GM21737 (cell line): ENCODE measurements at regions not wholly inside any gene's neighbourhood (a gene's known extent, or its start where the extent isn't known, plus 50 kb on each side); places are given as distances from the start of the nearest gene placed in this dataset.
"Not testable (repeated sequence)": the region's sequence is repeated elsewhere in the genome, so short reads cannot be mapped to it uniquely, and the experiment has no call there.

Experiments
- ATAC-seq: cut with Tn5 transposase; IDR thresholded peaks from one replicate; pipeline ENCODE4 v1.9.1; 2021; ENCODE audit warnings: mild to moderate bottlenecking, moderate library complexity; ENCODE audit not compliant: unreplicated experiment

GRCh38 chr22:49517667-49518185 is 309.9 kb downstream of the BRD1 start:
- ATAC-seq: no peak

DNA sequence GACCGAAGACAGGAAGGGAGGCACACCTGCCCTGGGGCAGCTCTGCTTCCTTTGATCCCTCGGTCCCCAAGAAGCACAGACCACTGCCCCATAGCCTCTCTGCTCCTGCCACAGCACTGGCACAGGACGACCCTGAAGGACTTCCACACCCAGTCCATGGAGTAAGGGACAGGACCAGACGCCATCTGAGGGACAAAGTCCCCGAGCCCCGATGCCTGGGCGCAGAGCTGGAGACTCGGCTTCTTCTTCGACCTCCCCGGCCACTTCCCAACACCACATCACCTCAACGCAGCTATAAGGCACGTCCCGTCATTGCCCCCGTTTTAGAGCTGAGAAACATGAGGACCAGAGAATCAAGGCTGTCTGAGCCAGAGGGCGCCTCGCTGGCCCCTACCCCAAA is 310.5 kb downstream of the BRD1 start:
- ATAC-seq: no peak

DNA sequence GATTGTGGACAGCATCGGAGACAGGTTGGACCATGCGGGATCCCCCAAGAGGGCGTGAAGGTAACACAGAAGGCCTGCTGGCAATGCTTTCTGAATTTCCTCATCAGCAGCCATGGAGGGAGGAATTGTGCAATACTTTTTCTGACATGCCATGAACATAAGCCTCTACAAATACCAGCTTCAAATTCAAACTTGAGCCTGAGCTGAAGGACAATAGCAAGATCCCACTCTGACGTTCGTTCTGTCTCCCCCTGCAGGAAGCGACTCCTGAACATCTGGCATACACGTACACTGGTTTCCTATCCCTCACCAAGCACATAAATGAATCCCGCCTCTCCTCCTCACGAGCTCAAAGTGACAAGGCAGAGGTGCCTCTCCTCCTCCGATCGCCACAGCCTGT is 312.2 kb downstream of the BRD1 start:
- no peak for ATAC-seq

GRCh38 chr22:49514641-49515040 is 313.0 kb downstream of the BRD1 start:
- ATAC-seq: no peak

GRCh38 chr22:49514211-49514610 is 313.5 kb downstream of the BRD1 start:
- no peak for ATAC-seq

DNA sequence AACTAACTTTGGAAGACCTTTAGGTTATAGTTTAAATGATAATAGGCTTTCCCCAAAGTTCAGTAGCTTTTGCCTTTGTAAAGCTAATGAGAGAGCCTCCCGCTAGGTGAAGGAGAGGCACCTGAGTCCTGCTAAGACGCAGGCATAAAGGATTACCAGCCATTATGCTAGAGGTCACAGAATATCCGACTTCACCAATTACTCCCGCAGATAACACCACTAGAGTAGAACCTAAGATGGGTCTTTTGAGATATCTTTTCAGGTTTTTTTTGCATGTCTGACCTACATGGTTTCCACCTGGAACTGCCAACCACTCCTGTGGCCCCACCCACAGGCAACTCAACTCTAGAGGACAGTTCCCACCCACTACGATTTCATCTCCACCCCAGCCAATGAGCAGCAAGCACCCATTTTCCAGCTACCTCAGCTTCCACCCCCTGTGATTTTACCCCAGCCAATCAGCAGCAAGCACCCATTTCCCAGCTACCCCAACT is 314.3 kb downstream of the BRD1 start:
- no peak for ATAC-seq

DNA sequence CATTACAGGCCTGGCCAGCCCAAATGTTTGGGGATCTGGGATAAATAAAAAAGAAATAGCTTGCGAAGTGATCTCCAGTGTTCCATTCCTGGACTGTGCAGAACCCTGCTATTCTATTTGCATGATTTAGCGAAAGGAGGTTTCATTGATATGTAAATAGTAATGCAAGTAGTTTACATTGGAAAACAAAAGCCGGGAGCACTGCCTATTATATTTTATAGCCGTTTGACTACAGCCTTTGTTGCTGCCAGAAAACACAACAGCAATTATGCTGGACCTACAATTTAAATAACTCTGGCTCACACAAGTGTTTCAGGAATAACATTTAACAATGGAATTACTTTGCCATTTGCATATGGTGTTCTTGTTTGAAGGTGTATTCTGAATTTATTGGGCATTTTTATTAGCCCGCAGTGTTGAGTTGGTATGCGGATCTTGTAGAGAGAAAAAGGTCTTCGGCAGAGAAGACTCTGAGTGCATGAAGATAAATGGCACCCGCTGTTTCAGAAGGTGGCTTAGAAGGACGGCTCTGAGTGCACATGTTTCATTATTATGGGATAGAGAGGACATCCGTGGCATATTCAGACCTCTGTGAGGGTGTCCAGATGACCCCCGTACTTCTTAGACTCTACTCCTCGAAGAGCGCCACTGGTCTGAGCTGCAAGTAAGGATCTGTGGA is 315.0 kb downstream of the BRD1 start:
- ATAC-seq: no peak

GRCh38 chr22:49511393-49512189 is 316.1 kb downstream of the BRD1 start:
- ATAC-seq: not testable (repeated sequence)

GRCh38 chr22:49510718-49511117 is 317.0 kb downstream of the BRD1 start:
- ATAC-seq: no peak

GRCh38 chr22:49509016-49509415 is 318.7 kb downstream of the BRD1 start:
- no peak for ATAC-seq

- no peak for ATAC-seq
These were observed 319.1 kb downstream of the BRD1 start for GRCh38 chr22:49508561-49508960.

DNA sequence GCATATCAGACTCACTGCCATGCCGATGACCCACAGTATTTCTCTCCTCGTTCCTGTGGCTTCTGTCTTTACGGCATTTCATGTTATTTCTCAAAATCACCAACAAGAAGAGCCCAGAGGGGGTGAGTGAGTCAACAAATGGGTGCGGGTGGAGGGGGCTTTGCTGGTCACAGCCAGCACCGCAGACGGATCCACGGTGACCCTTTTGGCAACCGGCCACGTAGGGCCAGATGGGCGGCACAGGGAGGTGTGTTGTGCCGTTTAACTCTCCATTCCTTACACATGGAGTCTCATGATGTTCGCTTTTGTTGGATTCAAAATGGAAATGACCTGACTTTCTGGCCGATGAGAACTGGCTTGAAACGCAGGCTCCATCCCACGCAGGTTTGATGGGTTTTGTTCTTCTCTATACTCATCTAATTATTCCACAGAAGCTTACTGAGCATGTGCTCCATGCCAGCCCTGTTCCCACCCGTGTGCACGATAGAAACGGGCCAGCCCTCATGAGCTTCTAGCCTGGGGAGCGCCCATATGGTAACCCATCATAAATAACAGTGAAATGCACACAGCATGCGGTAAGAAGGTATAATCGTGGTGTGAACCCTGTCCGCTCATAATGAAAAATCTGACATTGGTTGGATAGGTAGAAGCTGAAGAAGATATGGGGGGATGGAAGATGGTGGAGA is 319.9 kb downstream of the BRD1 start:
- ATAC-seq: no peak

DNA sequence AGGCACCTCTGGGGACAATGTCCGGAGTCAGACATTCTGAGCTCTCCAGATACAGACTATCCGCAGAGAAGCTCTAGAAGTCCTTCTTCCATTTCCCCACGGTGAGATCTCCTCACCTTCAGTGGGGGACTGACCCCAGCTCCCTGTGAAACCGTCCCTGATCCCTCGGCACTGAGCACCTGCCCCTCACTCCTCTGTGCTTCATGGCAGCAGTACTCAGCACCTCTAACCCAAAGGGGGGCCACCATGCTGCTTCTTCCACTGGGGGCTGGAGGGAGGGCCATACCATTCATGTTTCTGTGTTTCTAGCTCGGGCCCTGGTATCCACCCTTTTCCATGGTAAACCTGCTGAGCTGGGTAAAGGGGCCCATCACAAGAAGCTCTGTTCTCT is 321.7 kb downstream of the BRD1 start:
- ATAC-seq: no peak

DNA sequence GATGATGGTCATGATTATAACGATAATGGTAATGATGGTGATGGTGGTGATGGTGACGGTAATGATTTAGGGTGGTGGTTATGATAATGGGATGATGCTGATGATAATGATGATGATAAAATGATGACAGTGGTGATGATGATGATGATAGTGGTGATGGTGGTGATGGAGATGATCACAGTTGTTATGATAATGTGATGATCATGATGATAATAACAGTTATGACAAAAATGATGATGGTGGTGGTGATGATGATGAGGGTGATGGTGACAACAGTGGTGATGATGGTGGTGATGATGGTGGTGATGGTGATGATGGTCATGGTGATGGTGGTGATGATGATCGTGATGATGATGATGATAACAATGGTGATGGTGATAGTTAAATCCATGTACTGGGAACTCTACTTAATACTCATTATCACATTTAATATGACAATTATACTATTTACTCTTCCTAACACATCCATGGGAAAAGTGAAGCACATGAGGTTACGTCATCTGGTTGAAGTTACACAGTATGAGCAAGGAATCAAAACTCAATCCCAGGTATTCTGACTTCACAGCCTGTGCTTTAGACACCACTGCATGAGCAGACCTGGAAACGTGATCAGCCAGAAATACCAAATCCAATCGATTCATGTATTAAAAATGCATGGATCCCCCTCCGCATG is 322.2 kb downstream of the BRD1 start:
- no peak for ATAC-seq

- ATAC-seq: no peak
These were observed 323.7 kb downstream of the BRD1 start for GRCh38 chr22:49503896-49504521.

DNA sequence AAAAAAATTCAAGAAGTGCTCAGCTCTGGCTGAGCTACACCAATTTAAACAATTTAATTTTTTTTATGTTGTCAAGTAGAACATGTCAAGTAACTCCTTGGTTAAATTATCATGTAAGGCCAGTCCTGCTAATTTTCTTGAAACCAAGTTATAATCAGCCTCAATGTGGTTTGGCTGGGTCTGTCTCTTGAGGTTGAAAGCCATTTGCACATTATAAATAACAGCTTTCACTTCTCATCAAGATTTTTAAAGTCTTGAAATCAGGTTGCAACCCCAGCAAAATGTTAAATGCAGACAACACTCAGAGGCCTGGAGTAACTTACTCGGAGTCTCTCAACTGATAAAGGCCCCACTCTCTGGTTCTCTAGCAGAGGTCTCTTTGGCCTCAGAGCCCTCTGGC is 324.4 kb downstream of the BRD1 start:
- ATAC-seq: no peak

GRCh38 chr22:49502126-49502826 is 325.4 kb downstream of the BRD1 start:
- ATAC-seq: no peak

GRCh38 chr22:49500942-49501395 is 326.7 kb downstream of the BRD1 start:
- no peak for ATAC-seq

DNA sequence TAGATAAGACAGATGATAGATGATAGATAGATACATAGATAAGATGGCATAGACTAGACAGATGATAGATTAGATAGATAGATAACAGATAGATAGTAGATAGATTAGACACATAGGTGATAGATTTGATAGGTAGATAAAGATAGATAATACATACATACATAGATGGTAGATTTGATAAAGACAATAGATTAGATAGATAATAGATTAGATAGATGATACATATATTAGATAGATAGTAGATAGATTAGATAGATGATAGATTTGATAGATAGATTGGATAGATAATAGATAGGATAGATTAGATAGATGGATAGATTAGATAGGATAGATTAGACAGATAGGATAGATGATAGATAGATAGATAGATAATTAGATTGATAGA is 327.6 kb downstream of the BRD1 start:
- ATAC-seq: no peak
